Esophagus muscularis mucosa (tissue), 3 donors: ENCODE measurements at regions not wholly inside any gene's neighbourhood (a gene's known extent, or its start where the extent isn't known, plus 50 kb on each side); places are given as distances from the start of the nearest gene placed in this dataset.

Experiments used
- CTCF ChIP-seq, 3 experiments: fragments of 200-600 bp in 2 of 3; fragments of 450-650 bp in 1 of 3; sonication (generic) in 2 of 3; IDR thresholded peaks; one replicate each; pipeline ENCODE4 v1.5.1; 2017 to 2019; ENCODE audit warnings: antibody characterized with exemption in 3 of 3, mild to moderate bottlenecking in 2 of 3, moderate library complexity in 1 of 3
- POLR2AphosphoS5 ChIP-seq, 2 donors: sonication (generic); formaldehyde crosslinking; IDR thresholded peaks; one replicate each; pipeline ENCODE4 v1.6.1; 2017; ENCODE audit warnings: antibody characterized with exemption in 2 of 2

GRCh38 chr2:221124532-221125240, 447.4 kb downstream of the EPHA4 start:
- TF ChIP-seq CTCF (IDR thresholded peaks at IDR 0.05) = no peak
- no peak for TF ChIP-seq POLR2AphosphoS5 (IDR thresholded peaks at IDR 0.05)
